Neutrophil (primary cell): ENCODE measurements at regions not wholly inside any gene's neighbourhood (a gene's known extent, or its start where the extent isn't known, plus 50 kb on each side); places are given as distances from the start of the nearest gene placed in this dataset.
"Not testable (repeated sequence)": the region's sequence is repeated elsewhere in the genome, so short reads cannot be mapped to it uniquely, and the experiment has no call there.

Experiments used
- H3K27ac ChIP-seq: fragments of 200-600 bp; sonication (generic); 2 replicates; pipeline ENCODE4 v1.5.1; 2016; ENCODE audit warnings: mild to moderate bottlenecking, moderate library complexity
- H3K27me3 ChIP-seq: fragments of 200-600 bp; sonication (generic); 2 replicates; pipeline ENCODE4 v1.6.0; 2016; ENCODE audit warnings: mild to moderate bottlenecking
- H3K36me3 ChIP-seq: fragments of 200-600 bp; sonication (generic); 2 replicates; pipeline ENCODE4 v1.5.1; 2017
- H3K4me1 ChIP-seq, 2 experiments: fragments of 200-600 bp in 1 of 2; sonication (generic) in 1 of 2; 1 replicate in 1 of 2; 2 replicates in 1 of 2; pipeline versions ENCODE4 v1.5.1 to v1.6.1; 2013 to 2016; ENCODE audit warnings: low read depth in 1 of 2, low read length in 1 of 2, mild to moderate bottlenecking in 1 of 2, moderate library complexity in 1 of 2; ENCODE audit not compliant: control insufficient read depth in 1 of 2, insufficient read depth in 1 of 2
- H3K4me3 ChIP-seq, 2 experiments: fragments of 200-600 bp in 1 of 2; sonication (generic) in 1 of 2; 1 replicate in 1 of 2; 2 replicates in 1 of 2; pipeline ENCODE4 v1.5.1; 2013 to 2016; ENCODE audit warnings: low read depth in 1 of 2, low read length in 1 of 2, mild to moderate bottlenecking in 1 of 2, moderate library complexity in 1 of 2
- H3K9me3 ChIP-seq: fragments of 200-600 bp; sonication (generic); 2 replicates; pipeline ENCODE4 v1.5.1; 2016
- TF ChIP-seq, protein P1 (sequence below): fragments of 200-600 bp; sonication (generic); IDR thresholded peaks from 2 replicates; pipeline ENCODE4 v1.5.1; 2016; ENCODE audit warnings: antibody characterized with exemption

DNA sequence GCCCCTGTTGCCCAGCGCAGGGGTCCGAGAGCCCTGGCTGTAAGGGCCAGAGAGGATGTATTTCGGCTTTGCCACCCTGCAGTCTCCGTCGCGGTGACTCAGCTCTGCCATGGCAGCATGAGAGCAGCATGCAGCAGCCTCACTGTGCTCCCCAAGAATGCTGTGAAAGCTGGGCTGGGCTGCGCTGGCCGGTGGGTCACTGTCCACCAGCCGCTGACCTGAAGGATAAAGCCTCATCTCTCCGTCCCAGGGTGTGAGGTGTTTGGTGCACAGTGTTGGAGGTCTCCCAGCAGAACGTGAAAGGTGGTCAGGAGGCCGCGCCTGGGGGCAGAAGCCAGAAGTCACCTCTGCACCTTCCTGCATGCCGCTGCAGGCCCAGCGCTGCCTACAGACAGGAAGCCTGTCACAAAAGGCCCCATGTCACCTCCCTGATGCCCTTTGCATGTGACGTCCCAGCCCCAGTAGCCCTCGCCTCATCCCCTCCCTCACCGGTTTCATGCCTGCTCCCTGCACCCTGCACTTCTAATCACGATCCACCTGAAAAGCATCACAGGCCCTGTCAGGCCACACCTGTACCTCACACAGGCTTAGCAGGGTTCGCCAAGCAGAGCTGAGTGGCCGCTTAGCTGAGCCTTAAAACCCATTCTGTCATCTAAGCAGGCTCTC is 342.1 kb downstream of the EIPR1 start:
- Histone ChIP-seq H3K4me1 (no peaks in the 10 kb centered on the region), H3K36me3 (no peaks in the 10 kb centered on the region), H3K9me3 (no peaks in the 10 kb centered on the region), H3K27me3 (no peaks in the 10 kb centered on the region), H3K4me3 (no peak overlapping the region), H3K27ac (no peak overlapping the region)
- TF ChIP-seq, protein P1, sequence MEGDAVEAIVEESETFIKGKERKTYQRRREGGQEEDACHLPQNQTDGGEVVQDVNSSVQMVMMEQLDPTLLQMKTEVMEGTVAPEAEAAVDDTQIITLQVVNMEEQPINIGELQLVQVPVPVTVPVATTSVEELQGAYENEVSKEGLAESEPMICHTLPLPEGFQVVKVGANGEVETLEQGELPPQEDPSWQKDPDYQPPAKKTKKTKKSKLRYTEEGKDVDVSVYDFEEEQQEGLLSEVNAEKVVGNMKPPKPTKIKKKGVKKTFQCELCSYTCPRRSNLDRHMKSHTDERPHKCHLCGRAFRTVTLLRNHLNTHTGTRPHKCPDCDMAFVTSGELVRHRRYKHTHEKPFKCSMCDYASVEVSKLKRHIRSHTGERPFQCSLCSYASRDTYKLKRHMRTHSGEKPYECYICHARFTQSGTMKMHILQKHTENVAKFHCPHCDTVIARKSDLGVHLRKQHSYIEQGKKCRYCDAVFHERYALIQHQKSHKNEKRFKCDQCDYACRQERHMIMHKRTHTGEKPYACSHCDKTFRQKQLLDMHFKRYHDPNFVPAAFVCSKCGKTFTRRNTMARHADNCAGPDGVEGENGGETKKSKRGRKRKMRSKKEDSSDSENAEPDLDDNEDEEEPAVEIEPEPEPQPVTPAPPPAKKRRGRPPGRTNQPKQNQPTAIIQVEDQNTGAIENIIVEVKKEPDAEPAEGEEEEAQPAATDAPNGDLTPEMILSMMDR: no peak

DNA sequence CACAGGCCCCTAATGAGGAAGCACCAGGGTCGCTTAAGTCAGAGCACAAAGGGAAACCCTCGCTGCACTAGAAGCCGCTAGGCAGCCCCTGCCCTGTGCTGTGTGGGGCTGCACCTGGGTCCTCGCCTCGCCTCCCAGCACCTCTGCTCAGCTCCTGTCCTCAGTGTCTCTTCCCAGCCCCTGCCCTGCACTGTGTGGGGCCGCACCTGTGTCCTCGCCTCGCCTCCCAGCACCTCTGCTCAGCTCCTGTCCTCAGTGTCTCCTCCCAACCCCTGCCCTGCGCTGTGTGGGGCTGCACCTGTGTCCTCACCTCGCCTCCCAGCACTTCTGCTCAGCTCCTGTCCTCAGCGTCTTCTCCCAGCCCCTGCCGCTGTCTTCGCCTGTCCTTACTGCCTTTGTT is 342.8 kb downstream of the EIPR1 start:
- Histone ChIP-seq H3K27me3 (no peaks in the 10 kb centered on the region), H3K36me3 (no peaks in the 10 kb centered on the region), H3K4me1 (no peaks in the 10 kb centered on the region), H3K4me3 (no peak overlapping the region), H3K27ac (no peak overlapping the region), H3K9me3 (no peaks in the 10 kb centered on the region)
- TF ChIP-seq, protein P1: no peak

DNA sequence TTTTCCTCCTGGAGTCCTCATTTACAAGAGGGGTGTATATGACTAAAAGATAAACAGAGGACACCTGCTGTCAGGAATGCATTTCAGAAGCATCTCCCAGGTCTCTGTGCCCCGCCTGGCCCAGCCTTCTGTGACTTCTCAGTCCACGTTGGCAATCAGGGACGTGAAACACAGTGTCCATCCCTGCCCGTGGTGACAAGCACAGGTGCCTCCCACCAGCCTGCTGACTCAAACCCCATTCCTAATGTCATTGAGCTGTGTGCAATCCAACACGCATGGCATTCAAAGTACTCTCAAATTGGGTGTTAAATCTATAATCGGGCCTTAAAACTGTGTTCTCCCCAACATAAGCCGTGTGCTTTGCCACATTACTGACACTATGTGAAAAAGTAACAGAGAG is 343.2 kb downstream of the EIPR1 start:
- TF ChIP-seq, protein P1: no peak
- Histone ChIP-seq H3K36me3 (no peaks in the 10 kb centered on the region), H3K4me3 (no peak overlapping the region), H3K27ac (no peak overlapping the region), H3K27me3 (no peaks in the 10 kb centered on the region), H3K4me1 (no peaks in the 10 kb centered on the region), H3K9me3 (no peaks in the 10 kb centered on the region)

DNA sequence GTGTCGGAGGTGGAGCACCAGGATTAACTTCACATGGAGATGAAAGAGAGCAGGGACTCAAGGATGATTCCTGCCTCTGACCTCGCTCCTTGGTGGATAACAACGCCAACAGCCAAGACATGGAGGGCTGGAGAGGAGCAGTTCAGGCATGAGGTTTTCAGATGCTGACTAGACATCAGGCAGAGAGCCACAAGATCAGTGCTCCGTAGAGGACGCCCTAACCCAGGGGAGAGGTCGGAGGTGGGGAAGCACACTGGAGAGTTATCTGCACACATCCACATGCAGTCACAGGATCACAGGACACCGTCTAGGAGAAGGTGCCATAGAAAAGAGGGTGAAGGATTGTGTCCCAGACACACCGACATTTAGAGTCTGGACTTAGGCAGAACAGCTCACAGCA is 344.3 kb downstream of the EIPR1 start:
- Histone ChIP-seq H3K9me3 (no peaks in the 10 kb centered on the region), H3K4me3 (no peak overlapping the region), H3K27ac (no peak overlapping the region), H3K4me1 (no peaks in the 10 kb centered on the region), H3K36me3 (no peaks in the 10 kb centered on the region), H3K27me3 (no peaks in the 10 kb centered on the region)
- TF ChIP-seq, protein P1: no peak

DNA sequence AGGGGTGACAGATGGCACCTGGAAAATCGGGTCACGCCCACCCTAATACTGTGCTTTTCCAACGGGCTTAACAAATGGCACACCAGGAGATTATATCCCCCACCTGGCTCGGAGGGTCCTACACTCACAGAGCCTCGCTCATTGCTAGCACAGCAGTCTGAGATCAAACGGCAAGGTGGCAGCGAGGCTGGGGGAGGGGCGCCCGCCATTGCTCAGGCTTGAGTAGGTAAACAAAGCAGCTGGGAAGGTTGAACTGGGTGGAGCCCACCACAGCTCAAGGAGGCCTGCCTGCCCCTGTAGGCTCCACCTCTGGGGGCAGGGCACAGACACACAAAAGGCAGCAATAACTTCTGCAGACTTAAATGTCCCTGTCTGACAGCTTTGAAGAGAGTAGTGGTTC is 346.8 kb downstream of the EIPR1 start:
- not testable (repeated sequence) for H3K4me3 ChIP-seq, H3K27me3 ChIP-seq, H3K4me1 ChIP-seq, H3K36me3 ChIP-seq, H3K9me3 ChIP-seq, H3K27ac ChIP-seq

DNA sequence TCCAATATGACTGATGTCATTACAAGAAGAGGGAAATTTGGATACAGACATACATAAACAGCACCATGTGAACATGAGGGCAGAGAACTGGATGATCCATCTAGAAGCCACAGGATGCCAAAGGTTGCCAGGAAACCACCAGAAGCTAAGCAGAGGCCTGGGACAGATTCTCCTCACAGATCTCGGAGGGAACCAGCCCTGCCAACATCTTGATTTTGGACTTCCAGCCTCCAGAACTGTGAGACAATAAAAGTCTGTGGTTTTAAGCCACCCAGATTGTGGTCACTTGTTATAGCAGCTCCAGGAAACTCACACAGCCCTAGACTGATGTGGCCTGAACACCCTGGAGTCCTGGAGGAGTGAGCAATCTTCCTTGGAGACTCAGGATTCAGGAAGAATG is 351.6 kb downstream of the EIPR1 start:
- H3K36me3 ChIP-seq: no peaks in the 10 kb centered on the region
- TF ChIP-seq, protein P1: no peak
- no peaks in the 10 kb centered on the region for H3K9me3 ChIP-seq
- H3K4me1 ChIP-seq: no peaks in the 10 kb centered on the region
- no peak overlapping the region for H3K27ac ChIP-seq
- H3K4me3 ChIP-seq: no peak overlapping the region
- H3K27me3 ChIP-seq: no peaks in the 10 kb centered on the region
